HG03045 (cell line): ENCODE measurements at regions not wholly inside any gene's neighbourhood (a gene's known extent, or its start where the extent isn't known, plus 50 kb on each side); places are given as distances from the start of the nearest gene placed in this dataset.
A peak's percentile ranks its signal among the peaks of the same experiment; 100 is the strongest.
"Not testable (repeated sequence)": the region's sequence is repeated elsewhere in the genome, so short reads cannot be mapped to it uniquely, and the experiment has no call there.

Experiments used
- ATAC-seq: cut with Tn5 transposase; IDR thresholded peaks from one replicate; pipeline ENCODE4 v1.9.1; 2021; ENCODE audit warnings: mild to moderate bottlenecking, moderate library complexity; ENCODE audit not compliant: unreplicated experiment

- not testable (repeated sequence) for ATAC-seq
Observed at GRCh38 chr2:188036786-188037185, 254.9 kb upstream of the GULP1 start.

GRCh38 chr2:188039307-188039706, 252.4 kb upstream of the GULP1 start:
- no peak for ATAC-seq

GRCh38 chr2:188042412-188042811, 249.3 kb upstream of the GULP1 start:
- ATAC-seq = no peak

- ATAC-seq = no peak
Observed at GRCh38 chr2:188045016-188045415, 246.7 kb upstream of the GULP1 start.

- no peak for ATAC-seq
Observed at GRCh38 chr2:188046437-188046836, 245.2 kb upstream of the GULP1 start.

GRCh38 chr2:188047735-188048134, 243.9 kb upstream of the GULP1 start:
- no peak for ATAC-seq

GRCh38 chr2:188050726-188051125, 240.9 kb upstream of the GULP1 start:
- ATAC-seq = no peak

- no peak for ATAC-seq
Observed at GRCh38 chr2:188051706-188052105, 240.0 kb upstream of the GULP1 start.

- no peak for ATAC-seq
Observed at GRCh38 chr2:188065386-188065785, 226.3 kb upstream of the GULP1 start.

GRCh38 chr2:188068093-188068492, 223.6 kb upstream of the GULP1 start:
- no peak for ATAC-seq

- peak; percentile 77 for ATAC-seq
Observed at GRCh38 chr2:188076149-188077056, 215.3 kb upstream of the GULP1 start.

GRCh38 chr2:188077757-188078156, 213.9 kb upstream of the GULP1 start:
- no peak for ATAC-seq

GRCh38 chr2:188078534-188078933, 213.1 kb upstream of the GULP1 start:
- no peak for ATAC-seq

- no peak for ATAC-seq
Observed at GRCh38 chr2:188079196-188079595, 212.5 kb upstream of the GULP1 start.

GRCh38 chr2:188085421-188085820, 206.3 kb upstream of the GULP1 start:
- ATAC-seq = no peak

- no peak for ATAC-seq
Observed at GRCh38 chr2:188089901-188090300, 201.8 kb upstream of the GULP1 start.

- no peak for ATAC-seq
Observed at GRCh38 chr2:188091220-188091619, 200.5 kb upstream of the GULP1 start.

- no peak for ATAC-seq
Observed at GRCh38 chr2:188092734-188093133, 198.9 kb upstream of the GULP1 start.

- no peak for ATAC-seq
Observed at GRCh38 chr2:188096910-188097309, 194.8 kb upstream of the GULP1 start.

GRCh38 chr2:188102881-188103280, 188.8 kb upstream of the GULP1 start:
- ATAC-seq = no peak

- no peak for ATAC-seq
Observed at GRCh38 chr2:188114014-188114413, 177.7 kb upstream of the GULP1 start.

- ATAC-seq = no peak
Observed at GRCh38 chr2:188117706-188118105, 174.0 kb upstream of the GULP1 start.

- no peak for ATAC-seq
Observed at GRCh38 chr2:188118431-188118830, 173.2 kb upstream of the GULP1 start.
